Mesothelial cell of epicardium (in vitro differentiated cells): ENCODE measurements at regions not wholly inside any gene's neighbourhood (a gene's known extent, or its start where the extent isn't known, plus 50 kb on each side); places are given as distances from the start of the nearest gene placed in this dataset.

ENCODE experiments used
- DNase-seq, 2 experiments: peaks; one replicate each; pipeline ENCODE4 v3.0.0; 2021; ENCODE audit warnings: low spot score in 2 of 2; ENCODE audit not compliant: unreplicated experiment in 2 of 2
- H3K27ac Mint-ChIP-seq: 2 replicates; pipeline ENCODE4 v1.8.0; 2021; ENCODE audit warnings: mixed read lengths
- H3K27me3 Mint-ChIP-seq: 2 replicates; pipeline ENCODE4 v1.8.0; 2021; ENCODE audit warnings: low read depth, mixed read lengths
- H3K36me3 Mint-ChIP-seq: 2 replicates; pipeline ENCODE4 v1.8.0; 2021; ENCODE audit warnings: mixed read lengths
- H3K4me1 Mint-ChIP-seq: 2 replicates; pipeline ENCODE4 v1.8.0; 2021; ENCODE audit warnings: mixed read lengths
- H3K4me3 Mint-ChIP-seq: 2 replicates; pipeline ENCODE4 v1.8.0; 2021; ENCODE audit warnings: mild to moderate bottlenecking, moderate library complexity, mixed read lengths
- H3K9me3 Mint-ChIP-seq: 2 replicates; pipeline ENCODE4 v1.8.0; 2021; ENCODE audit warnings: mixed read lengths
- CTCF ChIP-seq: fragments of 200-600 bp; sonication (generic); IDR thresholded peaks from one replicate; pipeline ENCODE4 v1.5.0; 2021; ENCODE audit warnings: antibody characterized with exemption; ENCODE audit not compliant: unreplicated experiment

- peaks cover 2% of the 10 kb centered on the region for H3K4me1 Mint-ChIP-seq
- H3K4me3 Mint-ChIP-seq, result no peak overlapping the region
- TF ChIP-seq CTCF, result no peak
- no peaks in the 10 kb centered on the region for H3K27me3 Mint-ChIP-seq
- H3K36me3 Mint-ChIP-seq, result no peaks in the 10 kb centered on the region
- H3K27ac Mint-ChIP-seq, result no peak overlapping the region
- DNase-seq, result no peak
- H3K9me3 Mint-ChIP-seq, result no peaks in the 10 kb centered on the region
These were observed 568.6 kb downstream of the CETN3 start for GRCh38 chr5:89840906-89841305.

DNA sequence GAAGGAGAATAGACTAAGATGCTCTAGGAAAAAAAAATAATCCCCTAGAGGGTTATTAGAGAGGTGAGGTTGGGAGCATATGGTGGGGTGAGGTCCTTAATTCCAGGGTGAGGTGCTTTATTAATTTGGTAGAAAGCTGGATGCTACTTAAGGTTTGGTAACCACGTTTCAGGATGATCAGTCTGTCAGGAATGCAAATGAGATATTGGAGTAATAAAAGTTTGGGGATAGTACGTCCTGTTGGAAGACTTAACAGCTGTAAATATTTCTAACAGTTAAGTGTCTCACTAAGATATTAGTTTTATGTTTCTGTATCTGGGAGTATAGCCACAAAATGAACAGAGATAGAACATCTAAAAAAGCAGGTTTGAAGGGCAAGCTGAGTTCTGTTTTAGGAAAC lies 578.9 kb downstream of the CETN3 start:
- Mint-ChIP-seq H3K27ac (no peak overlapping the region), H3K4me3 (no peak overlapping the region), H3K4me1 (no peaks in the 10 kb centered on the region), H3K9me3 (peaks cover 5% of the 10 kb centered on the region), H3K27me3 (no peaks in the 10 kb centered on the region), H3K36me3 (no peaks in the 10 kb centered on the region)
- no peak for DNase-seq
- no peak for TF ChIP-seq CTCF

GRCh38 chr5:89827960-89828359 lies 581.6 kb downstream of the CETN3 start:
- no peak for TF ChIP-seq CTCF
- peaks cover 10% of the 10 kb centered on the region for H3K9me3 Mint-ChIP-seq
- H3K27ac Mint-ChIP-seq, result no peak overlapping the region
- H3K4me3 Mint-ChIP-seq, result no peak overlapping the region
- no peaks in the 10 kb centered on the region for H3K27me3 Mint-ChIP-seq
- H3K4me1 Mint-ChIP-seq, result no peaks in the 10 kb centered on the region
- H3K36me3 Mint-ChIP-seq, result no peaks in the 10 kb centered on the region
- no peak for DNase-seq

- Mint-ChIP-seq H3K27me3 (no peaks in the 10 kb centered on the region), H3K4me1 (no peaks in the 10 kb centered on the region), H3K27ac (no peak overlapping the region), H3K4me3 (no peak overlapping the region), H3K36me3 (no peaks in the 10 kb centered on the region), H3K9me3 (peaks cover 9% of the 10 kb centered on the region)
- no peak for TF ChIP-seq CTCF
- no peak for DNase-seq
These were observed 582.2 kb downstream of the CETN3 start for GRCh38 chr5:89827359-89827758.

DNA sequence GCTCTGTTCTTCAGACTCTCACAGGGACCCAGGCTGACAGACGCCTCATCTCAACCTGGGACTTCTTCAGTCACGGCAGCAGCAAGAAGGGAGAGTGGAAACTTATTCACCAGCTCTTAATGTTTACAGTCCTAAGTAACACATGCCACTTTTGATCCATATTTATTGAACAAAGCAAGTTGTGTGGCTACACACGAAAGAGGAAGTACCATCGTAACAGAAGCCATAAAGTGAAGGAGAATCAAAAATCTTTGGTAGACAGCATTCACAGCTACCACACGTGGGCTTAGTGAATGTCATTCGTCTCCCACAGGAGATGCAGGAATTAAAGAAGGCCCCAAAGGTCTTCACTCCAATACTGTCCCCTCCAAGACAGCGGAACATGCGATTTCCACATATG lies 582.6 kb downstream of the CETN3 start:
- Mint-ChIP-seq H3K4me1 (no peaks in the 10 kb centered on the region), H3K4me3 (no peak overlapping the region), H3K36me3 (no peaks in the 10 kb centered on the region), H3K27me3 (no peaks in the 10 kb centered on the region), H3K27ac (no peak overlapping the region), H3K9me3 (peaks cover 10% of the 10 kb centered on the region)
- no peak for DNase-seq
- TF ChIP-seq CTCF, result no peak

GRCh38 chr5:89823046-89823445 lies 586.5 kb downstream of the CETN3 start:
- Mint-ChIP-seq H3K9me3 (peaks cover 17% of the 10 kb centered on the region), H3K27me3 (no peaks in the 10 kb centered on the region), H3K4me3 (no peak overlapping the region), H3K36me3 (no peaks in the 10 kb centered on the region), H3K4me1 (no peaks in the 10 kb centered on the region), H3K27ac (no peak overlapping the region)
- no peak for TF ChIP-seq CTCF
- DNase-seq, result no peak
